ENCODE measurements at regions not wholly inside any gene's neighbourhood (a gene's known extent, or its start where the extent isn't known, plus 50 kb on each side); places are given as distances from the start of the nearest gene placed in this dataset.
"Not testable (repeated sequence)": the region's sequence is repeated elsewhere in the genome, so short reads cannot be mapped to it uniquely, and the experiment has no call there.

DNA sequence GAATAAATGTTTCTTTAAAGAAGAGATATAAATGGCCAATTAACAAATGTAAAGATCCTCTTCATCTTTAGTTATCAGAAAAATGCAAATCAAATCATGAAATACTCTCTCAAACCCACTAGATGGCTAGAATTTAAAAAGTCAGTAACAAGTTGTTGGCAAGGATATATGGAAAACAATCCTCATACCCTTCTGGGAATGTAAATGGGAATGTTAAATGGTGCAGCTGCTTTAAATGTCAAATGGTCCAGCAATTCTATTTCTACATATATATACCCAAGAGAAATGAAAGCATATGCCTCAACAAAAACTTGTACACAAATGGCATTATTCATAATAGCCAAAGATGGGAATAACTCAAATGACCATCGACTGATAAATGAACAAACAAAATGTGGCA is 283.5 kb downstream of the RWDD3 start:
- DNase-seq (ENCODE audit: low read depth in 1 of 2, low spot score in 1 of 2) = no peak

GRCh38 chr1:95518310-95518709 is 284.3 kb downstream of the RWDD3 start:
- no peak for DNase-seq (ENCODE audit: low read depth in 1 of 2, low spot score in 1 of 2)

DNA sequence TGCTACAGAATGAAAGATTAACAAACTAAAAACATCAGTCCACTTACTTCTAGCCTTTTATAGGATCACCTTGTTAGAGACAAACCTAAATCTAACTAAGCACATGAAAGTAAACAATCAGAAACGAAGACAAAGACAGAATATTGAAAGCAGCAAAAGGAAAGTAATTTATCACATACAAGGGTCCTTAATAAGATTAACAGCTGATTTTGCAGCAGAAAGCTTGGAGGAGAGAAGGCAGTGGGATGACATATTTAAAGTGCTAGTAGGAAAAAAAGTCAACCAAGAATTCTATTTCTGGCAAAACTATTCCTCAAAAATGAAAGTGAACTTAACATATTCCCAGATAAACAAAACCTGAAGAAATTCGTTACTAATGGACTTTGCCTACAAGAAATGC is 286.4 kb downstream of the RWDD3 start:
- DNase-seq (ENCODE audit: low read depth in 1 of 2, low spot score in 1 of 2) = no peak

DNA sequence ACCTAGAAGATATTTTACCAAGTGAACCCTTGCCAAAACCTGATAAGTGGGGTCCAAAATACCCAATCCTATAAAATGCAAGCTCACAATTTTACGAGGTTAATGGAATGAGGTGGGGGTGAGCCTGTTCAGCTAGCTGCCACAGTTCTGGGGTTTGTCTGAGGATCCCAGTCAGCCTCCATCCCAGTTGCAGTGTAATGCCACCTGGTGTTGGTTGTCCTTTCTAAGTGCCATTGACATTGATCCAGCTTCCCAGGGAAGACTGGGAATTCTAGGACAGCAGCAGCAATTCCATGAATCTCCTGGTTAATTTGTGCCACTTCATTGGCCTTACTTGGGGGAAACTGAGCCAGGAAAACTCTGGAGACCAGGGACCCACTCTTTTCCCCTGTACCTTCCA is 298.3 kb downstream of the RWDD3 start:
- no peak for DNase-seq (ENCODE audit: low read depth in 1 of 2, low spot score in 1 of 2)

GRCh38 chr1:95534985-95535384 is 301.0 kb downstream of the RWDD3 start:
- DNase-seq (ENCODE audit: low read depth in 1 of 2, low spot score in 1 of 2) = no peak

DNA sequence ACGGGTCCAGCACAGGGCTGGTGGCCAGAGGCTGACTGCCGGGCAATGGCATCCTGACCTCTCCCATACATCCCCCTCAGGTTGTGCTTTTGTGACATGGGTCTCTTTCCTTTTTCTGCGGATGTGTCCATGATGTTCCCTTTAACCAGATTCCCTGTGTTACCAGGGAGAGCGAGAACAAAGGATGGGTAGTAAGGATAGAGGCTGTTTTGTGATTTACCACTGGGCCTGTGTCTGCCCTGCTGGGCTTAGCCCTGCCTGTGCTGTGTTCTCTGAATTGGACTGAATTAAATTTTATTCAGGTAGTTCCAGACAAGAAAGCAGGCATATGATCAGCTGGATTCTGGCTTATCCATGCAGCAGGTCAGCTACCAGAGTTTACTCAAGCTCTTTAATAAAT is 301.6 kb downstream of the RWDD3 start:
- no peak for DNase-seq (ENCODE audit: low read depth in 1 of 2, low spot score in 1 of 2)

DNA sequence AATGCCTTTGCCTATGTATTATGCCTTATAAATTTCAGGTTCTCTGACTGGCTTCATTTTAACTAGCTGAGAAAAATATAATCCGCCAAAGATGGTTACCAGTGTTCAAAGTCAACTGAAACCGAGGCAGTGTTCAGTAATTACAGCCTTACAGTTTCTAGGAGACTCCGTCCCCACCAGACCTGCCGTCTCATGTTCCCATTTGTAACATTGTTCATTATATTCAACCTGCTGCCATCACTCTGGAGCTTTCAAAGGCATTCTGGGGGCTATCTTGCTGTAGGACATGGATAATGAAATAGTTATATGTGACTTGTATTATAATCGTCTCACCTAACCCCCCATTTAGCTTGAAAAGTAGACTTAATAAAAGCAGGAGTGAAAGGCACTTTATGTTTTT is 302.5 kb downstream of the RWDD3 start:
- no peak for DNase-seq (ENCODE audit: low read depth in 1 of 2, low spot score in 1 of 2)

DNA sequence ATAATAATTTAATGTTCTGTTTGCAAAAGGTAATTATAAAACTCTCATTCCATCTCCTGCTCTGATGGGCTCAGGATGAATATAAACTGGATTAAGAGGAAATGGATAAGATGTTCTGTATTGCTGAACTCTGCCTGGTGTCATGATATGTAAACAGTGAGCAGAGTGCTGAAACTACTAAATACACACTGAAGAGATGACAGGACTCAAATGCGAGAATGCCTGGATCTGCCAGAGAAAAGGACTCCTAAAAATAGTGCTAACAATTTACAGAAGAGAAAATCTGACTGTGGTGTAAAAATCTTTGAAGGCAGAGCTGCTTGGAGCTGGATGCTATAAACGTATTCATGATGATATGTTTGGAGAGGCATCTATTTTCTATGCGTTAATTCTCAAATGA is 303.2 kb downstream of the RWDD3 start:
- DNase-seq (ENCODE audit: low read depth in 1 of 2, low spot score in 1 of 2) = no peak

DNA sequence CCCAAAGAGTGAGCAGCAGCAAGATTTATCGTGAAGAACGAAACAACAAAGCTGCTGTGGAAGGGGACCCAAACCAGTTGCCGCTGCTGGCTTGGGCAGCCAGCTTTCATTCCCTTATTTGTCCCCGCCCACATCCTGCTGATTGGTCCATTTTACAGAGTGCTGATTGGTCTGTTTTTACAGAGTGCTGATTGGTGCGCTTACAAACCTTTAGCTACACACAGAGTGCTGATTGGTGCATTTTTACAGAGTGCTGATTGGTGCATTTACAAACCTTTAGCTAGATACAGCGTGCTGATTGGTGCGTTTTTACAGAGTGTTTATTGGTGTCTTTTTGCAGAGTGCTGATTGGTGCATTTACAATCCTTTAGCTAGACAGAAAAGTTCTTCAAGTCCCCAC is 304.2 kb downstream of the RWDD3 start:
- not testable (repeated sequence) for DNase-seq (ENCODE audit: low read depth in 1 of 2, low spot score in 1 of 2)

GRCh38 chr1:95542936-95543335 is 308.9 kb downstream of the RWDD3 start:
- DNase-seq (ENCODE audit: low read depth in 1 of 2, low spot score in 1 of 2) = no peak

- no peak for DNase-seq (ENCODE audit: low read depth in 1 of 2, low spot score in 1 of 2)
Measured at GRCh38 chr1:95547005-95547404, 313.0 kb downstream of the RWDD3 start.

DNA sequence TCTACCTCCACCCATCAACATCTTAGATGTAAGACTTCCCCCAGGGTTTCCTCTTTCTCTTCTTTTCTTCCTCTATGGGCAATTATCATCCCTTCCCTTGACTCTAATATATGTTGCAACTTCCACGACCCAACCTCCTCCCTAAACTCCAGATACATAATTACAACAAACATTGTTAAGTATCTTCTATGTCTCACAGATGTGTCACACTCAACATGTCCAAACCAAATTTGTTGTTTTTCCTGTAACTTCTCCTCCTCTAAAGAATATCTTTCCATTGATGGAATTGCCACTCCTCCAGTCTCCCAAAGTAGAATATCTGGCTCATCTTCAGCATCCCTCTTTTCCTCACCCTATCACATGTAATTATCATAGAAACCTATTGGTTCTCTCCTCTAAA is 314.2 kb downstream of the RWDD3 start:
- DNase-seq (ENCODE audit: low read depth in 1 of 2, low spot score in 1 of 2) = no peak

DNA sequence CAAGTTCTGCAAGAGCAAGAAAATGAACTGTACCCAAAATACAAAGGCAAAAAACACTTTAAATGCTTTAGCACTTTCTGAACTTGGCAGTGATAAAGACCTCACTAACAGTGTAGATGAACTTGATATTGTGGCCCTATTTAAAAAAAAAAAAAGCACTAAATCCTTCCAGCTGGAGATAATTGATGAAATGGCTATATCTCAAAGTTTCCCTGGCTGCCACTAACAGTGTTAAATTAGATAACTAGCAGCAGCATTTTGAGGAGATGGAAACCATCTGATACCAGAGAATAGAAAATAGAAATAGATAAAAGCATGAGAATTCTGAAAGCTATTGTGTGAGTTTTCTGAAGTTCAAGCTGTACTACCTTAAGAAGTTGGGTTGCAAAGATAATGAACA is 317.2 kb downstream of the RWDD3 start:
- DNase-seq (ENCODE audit: low read depth in 1 of 2, low spot score in 1 of 2) = no peak

DNA sequence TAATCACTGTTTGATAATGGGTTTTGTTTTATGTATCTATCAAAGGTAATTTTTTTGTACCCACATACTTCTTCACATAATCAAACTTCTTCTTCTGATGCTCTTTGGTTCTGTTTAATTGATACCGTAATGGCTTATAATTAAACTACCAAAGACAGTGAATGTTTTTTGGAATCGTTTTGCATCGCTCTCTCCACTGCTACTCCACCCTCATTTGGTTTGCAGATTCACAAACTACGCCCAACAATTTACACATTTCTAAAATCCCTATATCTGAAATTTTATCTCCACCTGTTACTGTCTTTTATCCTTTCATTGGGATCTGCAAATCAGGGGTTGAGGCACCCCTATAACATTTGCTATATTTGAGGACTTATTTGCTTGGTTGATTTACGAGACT is 319.6 kb downstream of the RWDD3 start:
- DNase-seq (ENCODE audit: low read depth in 1 of 2, low spot score in 1 of 2) = no peak

DNA sequence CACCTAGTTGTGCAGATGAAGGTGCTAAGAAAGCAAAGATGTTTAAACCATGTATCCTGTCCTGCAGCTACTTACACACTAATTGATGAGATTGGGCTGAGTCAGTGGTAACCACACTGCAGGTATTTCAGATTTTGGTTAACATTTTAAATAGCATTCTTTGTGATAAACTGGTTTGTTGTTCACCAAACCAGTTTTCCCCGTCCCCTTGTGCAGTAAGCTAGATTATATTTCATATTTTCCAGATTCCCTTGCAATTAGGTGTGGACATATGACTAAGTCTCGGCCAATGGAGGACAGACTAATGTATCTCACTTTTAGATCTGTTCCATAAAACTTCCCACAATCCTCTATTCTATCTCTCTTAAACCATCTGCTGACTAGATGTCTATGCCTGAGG is 320.4 kb downstream of the RWDD3 start:
- DNase-seq (ENCODE audit: low read depth in 1 of 2, low spot score in 1 of 2) = no peak

GRCh38 chr1:95558791-95559190 is 324.8 kb downstream of the RWDD3 start:
- DNase-seq (ENCODE audit: low read depth in 1 of 2, low spot score in 1 of 2) = no peak

- DNase-seq (ENCODE audit: low read depth in 1 of 2, low spot score in 1 of 2) = no peak
Measured at GRCh38 chr1:95561346-95561745, 327.3 kb downstream of the RWDD3 start.

DNA sequence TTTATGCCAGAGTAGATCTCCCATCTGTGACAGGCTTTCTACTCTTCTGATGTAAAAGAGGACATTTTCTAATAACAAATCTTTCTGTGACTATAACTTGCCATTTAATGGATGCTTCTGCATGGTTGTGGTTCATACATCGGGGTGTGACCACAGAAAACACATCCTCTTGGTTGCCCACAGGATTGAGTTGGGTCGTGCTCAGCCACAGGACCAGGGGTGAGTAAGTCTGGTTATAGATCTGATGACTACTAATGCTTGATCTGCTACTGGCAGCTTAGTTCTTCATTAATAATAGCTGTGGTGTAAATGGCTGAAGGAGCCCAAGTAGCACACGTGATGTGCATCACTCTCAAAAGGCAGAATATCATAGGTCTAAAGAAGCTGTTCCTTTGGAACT is 328.2 kb downstream of the RWDD3 start:
- DNase-seq (ENCODE audit: low read depth in 1 of 2, low spot score in 1 of 2) = no peak

- no peak for DNase-seq (ENCODE audit: low read depth in 1 of 2, low spot score in 1 of 2)
Measured at GRCh38 chr1:95572002-95572401, 338.0 kb downstream of the RWDD3 start.

DNA sequence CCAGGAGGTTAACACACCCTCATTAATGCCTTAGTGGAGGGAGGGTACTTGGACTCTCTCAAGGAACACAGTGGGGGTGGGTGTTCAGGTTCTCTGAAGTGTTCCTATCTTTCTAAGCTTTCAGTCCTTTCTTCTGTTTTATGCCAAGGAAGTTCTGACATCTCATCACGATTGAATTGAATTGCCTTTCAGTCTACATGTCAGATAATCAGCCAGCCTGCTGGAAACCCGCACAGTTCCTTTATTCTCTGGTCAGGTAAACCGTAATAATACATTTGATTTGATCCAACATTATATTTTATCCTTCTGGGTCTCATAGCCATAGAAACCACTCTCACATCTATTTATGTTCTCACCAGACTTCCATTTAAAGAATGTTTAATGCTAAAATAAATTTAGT is 339.0 kb downstream of the RWDD3 start:
- DNase-seq (ENCODE audit: low read depth in 1 of 2, low spot score in 1 of 2) = no peak

GRCh38 chr1:95575291-95575690 is 341.3 kb downstream of the RWDD3 start:
- DNase-seq (ENCODE audit: low read depth in 1 of 2, low spot score in 1 of 2) = no peak

DNA sequence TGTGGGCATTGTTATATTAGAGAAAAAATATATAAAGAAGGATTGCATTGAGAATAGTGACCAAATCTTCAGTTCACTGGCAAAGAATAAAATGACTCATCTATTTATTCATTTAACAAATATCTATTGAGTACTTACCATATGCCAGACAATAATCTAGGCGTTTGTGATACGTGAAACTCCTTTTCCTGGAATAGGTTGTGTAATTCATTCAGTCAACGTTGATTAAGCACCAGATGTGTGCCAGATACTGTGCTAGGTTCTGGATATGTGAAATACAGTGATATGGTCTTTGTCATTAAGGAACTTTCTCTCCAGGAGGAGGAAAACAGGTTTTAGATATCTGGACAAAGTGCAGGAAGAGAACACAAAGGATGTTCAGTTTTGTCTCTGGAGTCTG is 344.5 kb downstream of the RWDD3 start:
- DNase-seq (ENCODE audit: low read depth in 1 of 2, low spot score in 1 of 2) = no peak

- DNase-seq (ENCODE audit: low read depth in 1 of 2, low spot score in 1 of 2) = no peak
Measured at GRCh38 chr1:95582191-95582590, 348.2 kb downstream of the RWDD3 start.

- no peak for DNase-seq (ENCODE audit: low read depth in 1 of 2, low spot score in 1 of 2)
Measured at GRCh38 chr1:95582746-95583145, 348.7 kb downstream of the RWDD3 start.

Measured in activated CD4-positive, alpha-beta T cell treated with anti-CD3 and anti-CD28 coated beads, Interleukin-2, amount 50 U/mL, for 24 hours (primary cell).